HCT116 (cell line): ENCODE measurements at regions not wholly inside any gene's neighbourhood (a gene's known extent, or its start where the extent isn't known, plus 50 kb on each side); places are given as distances from the start of the nearest gene placed in this dataset.

Experiments used
- CTCF ChIP-seq, 3 experiments: fragments of 200-600 bp in 1 of 3; sonication (generic) in 1 of 3; IDR thresholded peaks in 2 of 3; conservative IDR thresholded peaks in 1 of 3; 2 replicates each; pipeline ENCODE4 v1.5.1; 2012 to 2017; ENCODE audit warnings: low read depth in 2 of 3, low read length in 2 of 3, antibody characterized with exemption in 1 of 3, borderline replicate concordance in 1 of 3, control low read depth in 1 of 3, mild to moderate bottlenecking in 1 of 3, mixed read lengths in 1 of 3, mixed run types in 1 of 3, moderate library complexity in 1 of 3; ENCODE audit not compliant: insufficient read depth in 1 of 3
- EGR1 ChIP-seq: IDR thresholded peaks from 2 replicates; pipeline ENCODE4 v1.6.1; 2012; ENCODE audit warnings: low read depth
- ELF1 ChIP-seq: IDR thresholded peaks from 2 replicates; pipeline ENCODE4 v1.6.1; 2012; ENCODE audit warnings: low read depth, borderline replicate concordance
- POLR2A ChIP-seq: IDR thresholded peaks from 2 replicates; pipeline ENCODE4 v1.7.0; 2011; ENCODE audit warnings: borderline replicate concordance; ENCODE audit not compliant: insufficient read depth, insufficient read length; ENCODE audit errors: extremely low read depth
- REST ChIP-seq: IDR thresholded peaks from 2 replicates; pipeline ENCODE4 v1.6.1; 2012; ENCODE audit warnings: low read depth
- TF ChIP-seq, protein P1 (sequence below): IDR thresholded peaks from 2 replicates; pipeline ENCODE4 v1.6.1; 2012

DNA sequence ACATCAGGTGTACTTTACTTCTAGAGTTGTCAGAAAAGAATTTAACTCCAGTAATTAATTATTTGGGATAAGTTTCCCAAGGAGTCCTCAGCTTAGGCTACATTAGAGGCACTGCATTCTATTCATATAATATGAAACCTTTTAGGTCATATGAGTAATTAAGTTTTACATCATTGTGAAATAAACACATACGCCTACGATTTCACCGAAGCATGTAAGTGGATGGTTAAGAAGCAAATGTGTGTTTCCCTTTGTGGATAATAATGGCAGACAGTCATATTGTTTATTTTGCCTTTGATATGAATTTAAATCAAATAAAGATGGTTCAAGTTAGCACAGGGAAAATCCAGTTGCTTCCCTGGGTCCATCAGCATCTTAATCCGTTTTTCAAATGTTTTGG is 535.9 kb upstream of the ATP11B start:
- no peak for TF ChIP-seq REST
- TF ChIP-seq CTCF (IDR thresholded peaks at IDR 0.05 in 2 of 3, conservative IDR thresholded peaks at IDR 0.05 in 1 of 3; ENCODE audit: borderline replicate concordance in 1 of 3, insufficient read depth in 1 of 3, low read depth in 2 of 3, low read length in 2 of 3) = no peak
- TF ChIP-seq EGR1 = no peak
- TF ChIP-seq, protein P1, sequence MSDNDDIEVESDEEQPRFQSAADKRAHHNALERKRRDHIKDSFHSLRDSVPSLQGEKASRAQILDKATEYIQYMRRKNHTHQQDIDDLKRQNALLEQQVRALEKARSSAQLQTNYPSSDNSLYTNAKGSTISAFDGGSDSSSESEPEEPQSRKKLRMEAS = no peak
- TF ChIP-seq ELF1 = no peak
- TF ChIP-seq POLR2A = no peak
